ENCODE measurements at regions not wholly inside any gene's neighbourhood (a gene's known extent, or its start where the extent isn't known, plus 50 kb on each side); places are given as distances from the start of the nearest gene placed in this dataset.

DNA sequence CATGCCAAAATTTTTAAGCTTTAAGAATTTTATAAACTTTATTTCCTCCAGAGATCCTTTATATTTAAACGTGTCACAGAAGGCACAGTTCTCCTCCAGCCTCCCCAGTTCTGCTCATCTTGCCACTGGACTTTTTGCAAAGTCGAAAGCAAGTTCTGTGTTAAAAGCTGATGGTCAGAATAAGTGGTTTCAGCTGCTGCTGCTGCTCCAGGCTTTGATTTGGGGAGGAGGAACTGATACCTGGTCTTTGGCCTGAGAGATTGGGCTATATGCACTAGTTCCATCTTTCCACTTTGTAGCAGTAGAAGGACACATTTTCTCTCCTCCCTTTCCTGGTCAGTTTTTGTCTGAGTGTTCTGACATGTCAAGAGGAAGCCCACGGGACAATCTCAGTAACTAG is 435.9 kb upstream of the PHF14 start:
- Histone ChIP-seq H3K36me3 (no peaks in the 10 kb centered on the region), H3K27ac (no peak overlapping the region), H3K4me3 (no peak overlapping the region), H3K4me1 (no peaks in the 10 kb centered on the region), H3K9me3 (peaks cover 0 to 6% (median 2%) of the 10 kb centered on the region in 4 donors), H3K27me3 (no peaks in the 10 kb centered on the region)
- no peak for DNase-seq
- intact Hi-C loops (cut with DNase I) = no loop called here
- TF ChIP-seq, protein P1, sequence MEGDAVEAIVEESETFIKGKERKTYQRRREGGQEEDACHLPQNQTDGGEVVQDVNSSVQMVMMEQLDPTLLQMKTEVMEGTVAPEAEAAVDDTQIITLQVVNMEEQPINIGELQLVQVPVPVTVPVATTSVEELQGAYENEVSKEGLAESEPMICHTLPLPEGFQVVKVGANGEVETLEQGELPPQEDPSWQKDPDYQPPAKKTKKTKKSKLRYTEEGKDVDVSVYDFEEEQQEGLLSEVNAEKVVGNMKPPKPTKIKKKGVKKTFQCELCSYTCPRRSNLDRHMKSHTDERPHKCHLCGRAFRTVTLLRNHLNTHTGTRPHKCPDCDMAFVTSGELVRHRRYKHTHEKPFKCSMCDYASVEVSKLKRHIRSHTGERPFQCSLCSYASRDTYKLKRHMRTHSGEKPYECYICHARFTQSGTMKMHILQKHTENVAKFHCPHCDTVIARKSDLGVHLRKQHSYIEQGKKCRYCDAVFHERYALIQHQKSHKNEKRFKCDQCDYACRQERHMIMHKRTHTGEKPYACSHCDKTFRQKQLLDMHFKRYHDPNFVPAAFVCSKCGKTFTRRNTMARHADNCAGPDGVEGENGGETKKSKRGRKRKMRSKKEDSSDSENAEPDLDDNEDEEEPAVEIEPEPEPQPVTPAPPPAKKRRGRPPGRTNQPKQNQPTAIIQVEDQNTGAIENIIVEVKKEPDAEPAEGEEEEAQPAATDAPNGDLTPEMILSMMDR (IDR thresholded peaks at IDR 0.05) = no peak
- TF ChIP-seq POLR2AphosphoS5 (IDR thresholded peaks at IDR 0.05) (no peak), EP300 (IDR thresholded peaks at IDR 0.05) (no peak), POLR2A (IDR thresholded peaks at IDR 0.05) (no peak)
- WGBS, 2 donors = 59 to 71% methylated on average over 3 of the region's 3 CpGs

DNA sequence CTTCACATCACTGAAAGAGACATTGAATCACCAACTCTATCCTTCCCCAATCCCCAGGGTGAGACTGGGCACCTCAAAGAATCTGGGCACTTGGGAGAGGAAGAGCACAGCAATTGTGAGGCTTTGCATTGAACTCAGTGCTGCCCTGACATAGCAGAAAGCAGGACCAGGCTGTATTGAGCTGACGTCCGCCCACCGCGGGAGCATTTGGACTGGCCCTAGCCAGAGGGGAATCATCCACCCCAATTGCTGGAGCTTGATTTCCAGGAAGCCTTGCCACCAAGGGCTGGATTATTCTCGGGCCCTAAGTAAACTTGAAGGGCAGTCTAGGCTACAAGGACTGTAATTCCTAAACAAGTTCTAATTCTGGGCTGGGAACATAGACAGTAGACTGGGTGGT is 416.3 kb upstream of the PHF14 start:
- Histone ChIP-seq H3K4me3 (no peak overlapping the region), H3K27ac (no peak overlapping the region), H3K27me3 (no peaks in the 10 kb centered on the region), H3K9me3 (no peaks in the 10 kb centered on the region), H3K36me3 (no peaks in the 10 kb centered on the region), H3K4me1 (no peaks in the 10 kb centered on the region)
- intact Hi-C loops (cut with DNase I) = no loop called here
- DNase-seq = no peak
- WGBS, 2 donors = 93% methylated on average over 5 of the region's 5 CpGs
- TF ChIP-seq POLR2AphosphoS5 (IDR thresholded peaks at IDR 0.05) = no peak
- TF ChIP-seq POLR2A (IDR thresholded peaks at IDR 0.05) = no peak

DNA sequence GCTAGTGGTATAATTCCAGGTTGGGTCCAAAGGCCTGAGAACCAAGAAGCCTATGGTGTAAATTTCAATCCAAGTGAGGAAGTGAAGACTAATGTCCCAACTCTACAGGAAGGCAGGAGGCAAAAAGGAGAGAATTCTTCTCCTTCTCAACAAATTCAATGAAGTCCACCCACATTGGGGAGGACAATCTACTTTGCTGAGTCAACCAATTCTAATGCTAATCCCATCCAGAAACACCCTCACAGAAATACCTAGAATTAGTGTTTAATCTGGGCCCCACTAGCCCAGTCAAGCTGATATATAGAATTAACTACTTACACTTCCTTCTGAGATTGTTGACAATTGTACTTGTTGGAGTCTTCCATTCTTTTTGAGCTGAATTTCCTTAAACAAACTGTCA is 413.2 kb upstream of the PHF14 start:
- TF ChIP-seq POLR2A (IDR thresholded peaks at IDR 0.05) = no peak
- TF ChIP-seq EP300 (IDR thresholded peaks at IDR 0.05) = no peak
- TF ChIP-seq, protein P1 (IDR thresholded peaks at IDR 0.05) = no peak
- TF ChIP-seq POLR2AphosphoS5 (IDR thresholded peaks at IDR 0.05) = no peak
- Histone ChIP-seq H3K36me3 (no peaks in the 10 kb centered on the region), H3K27me3 (no peaks in the 10 kb centered on the region), H3K4me1 (no peaks in the 10 kb centered on the region), H3K9me3 (no peaks in the 10 kb centered on the region), H3K27ac (no peak overlapping the region), H3K4me3 (no peak overlapping the region)
- intact Hi-C loops (cut with DNase I) = no loop called here
- DNase-seq = no peak

DNA sequence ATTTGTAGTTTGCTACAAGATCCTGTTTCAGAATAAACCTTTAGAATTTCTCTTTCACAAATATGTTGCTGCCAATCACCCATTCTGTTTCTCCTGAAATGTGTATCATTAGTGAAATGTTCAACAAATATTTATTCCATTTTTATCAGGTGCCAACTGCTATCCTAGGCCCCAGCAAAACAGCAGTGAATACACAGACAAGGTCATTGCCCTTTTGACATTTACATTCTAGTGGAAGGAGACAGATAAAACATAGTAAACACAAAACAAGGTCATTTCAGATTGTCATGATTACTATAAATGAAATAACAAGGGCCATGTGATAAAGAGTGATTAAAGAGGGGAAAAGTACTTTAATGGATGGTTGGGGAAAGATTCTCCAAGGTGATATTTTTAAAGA is 404.8 kb upstream of the PHF14 start:
- Histone ChIP-seq H3K4me1 (no peaks in the 10 kb centered on the region), H3K27me3 (no peaks in the 10 kb centered on the region), H3K4me3 (no peak overlapping the region), H3K36me3 (no peaks in the 10 kb centered on the region), H3K9me3 (no peaks in the 10 kb centered on the region), H3K27ac (no peak overlapping the region)
- intact Hi-C loops (cut with DNase I) = no loop called here
- DNase-seq = no peak
- TF ChIP-seq, protein P1 (IDR thresholded peaks at IDR 0.05) = no peak
- TF ChIP-seq POLR2AphosphoS5 (IDR thresholded peaks at IDR 0.05) (no peak), POLR2A (IDR thresholded peaks at IDR 0.05) (no peak), EP300 (IDR thresholded peaks at IDR 0.05) (no peak)

GRCh38 chr7:10571759-10572158 is 401.9 kb upstream of the PHF14 start:
- Histone ChIP-seq H3K36me3 (no peaks in the 10 kb centered on the region), H3K27me3 (no peaks in the 10 kb centered on the region), H3K27ac (no peak overlapping the region), H3K4me1 (no peaks in the 10 kb centered on the region), H3K4me3 (no peak overlapping the region), H3K9me3 (no peaks in the 10 kb centered on the region)
- DNase-seq = no peak
- intact Hi-C loops (cut with DNase I) = no loop called here
- TF ChIP-seq POLR2AphosphoS5 (IDR thresholded peaks at IDR 0.05) = no peak
- TF ChIP-seq, protein P1 (IDR thresholded peaks at IDR 0.05) = no peak
- TF ChIP-seq POLR2A (IDR thresholded peaks at IDR 0.05) = no peak
- TF ChIP-seq EP300 (IDR thresholded peaks at IDR 0.05) = no peak
- WGBS, 2 donors = 20 to 53% methylated on average over 1 of the region's 1 CpG

Measured in sigmoid colon (tissue), 6 donors.